ENCODE measurements at regions not wholly inside any gene's neighbourhood (a gene's known extent, or its start where the extent isn't known, plus 50 kb on each side); places are given as distances from the start of the nearest gene placed in this dataset.

- no peaks in the 10 kb centered on the region for H3K27me3 ChIP-seq (ENCODE audit: control insufficient read depth in 3 of 3, insufficient read depth in 3 of 3, low read length in 3 of 3)
- H3K27ac ChIP-seq (ENCODE audit: low read depth in 1 of 3, low read length in 2 of 3), result no peak overlapping the region
- no peak overlapping the region for H3K4me3 ChIP-seq (ENCODE audit: low read depth in 1 of 3, low read length in 3 of 3)
- FAIRE-seq, result no peak
- no peak for DNase-seq
- H3K9me3 ChIP-seq (ENCODE audit: control insufficient read depth in 2 of 2, insufficient read depth in 1 of 2, low read depth in 1 of 2, low read length in 1 of 2), result no peaks in the 10 kb centered on the region
- no peaks in the 10 kb centered on the region for H3K36me3 ChIP-seq (ENCODE audit: control insufficient read depth in 3 of 3, insufficient read depth in 2 of 3, low read depth in 1 of 3, low read length in 3 of 3)
- H3K4me1 ChIP-seq (ENCODE audit: control insufficient read depth in 3 of 3, insufficient read depth in 2 of 3, low read depth in 1 of 3, low read length in 2 of 3), result no peaks in the 10 kb centered on the region
- WGBS, 3 donors, result 87 to 91% (median 89%) methylated on average over 4 of the region's 4 CpGs
Measured at GRCh38 chr16:6099102-6099501, 1001.5 kb upstream of the EEF2KMT start.

GRCh38 chr16:6096931-6097670 is 999.5 kb upstream of the EEF2KMT start:
- Histone ChIP-seq H3K9me3 (ENCODE audit: control insufficient read depth in 2 of 2, insufficient read depth in 1 of 2, low read depth in 1 of 2, low read length in 1 of 2) (peaks cover 0 to 1% of the 10 kb centered on the region in 2 donors), H3K4me1 (ENCODE audit: control insufficient read depth in 3 of 3, insufficient read depth in 2 of 3, low read depth in 1 of 3, low read length in 2 of 3) (no peaks in the 10 kb centered on the region), H3K36me3 (ENCODE audit: control insufficient read depth in 3 of 3, insufficient read depth in 2 of 3, low read depth in 1 of 3, low read length in 3 of 3) (no peaks in the 10 kb centered on the region), H3K27me3 (ENCODE audit: control insufficient read depth in 3 of 3, insufficient read depth in 3 of 3, low read length in 3 of 3) (no peaks in the 10 kb centered on the region), H3K4me3 (ENCODE audit: low read depth in 1 of 3, low read length in 3 of 3) (no peak overlapping the region), H3K27ac (ENCODE audit: low read depth in 1 of 3, low read length in 2 of 3) (no peak overlapping the region)
- WGBS, 3 donors, result 75 to 78% (median 78%) methylated on average over 7 of the region's 7 CpGs
- FAIRE-seq (no peak), DNase-seq (no peak)

- no peaks in the 10 kb centered on the region for H3K4me1 ChIP-seq (ENCODE audit: control insufficient read depth in 3 of 3, insufficient read depth in 2 of 3, low read depth in 1 of 3, low read length in 2 of 3)
- no peak overlapping the region for H3K4me3 ChIP-seq (ENCODE audit: low read depth in 1 of 3, low read length in 3 of 3)
- DNase-seq (no peak), FAIRE-seq (no peak)
- WGBS, 3 donors, result 47 to 74% (median 58%) methylated on average over 5 of the region's 5 CpGs
- H3K27ac ChIP-seq (ENCODE audit: low read depth in 1 of 3, low read length in 2 of 3), result no peak overlapping the region
- no peaks in the 10 kb centered on the region for H3K27me3 ChIP-seq (ENCODE audit: control insufficient read depth in 3 of 3, insufficient read depth in 3 of 3, low read length in 3 of 3)
- H3K36me3 ChIP-seq (ENCODE audit: control insufficient read depth in 3 of 3, insufficient read depth in 2 of 3, low read depth in 1 of 3, low read length in 3 of 3), result no peaks in the 10 kb centered on the region
- H3K9me3 ChIP-seq (ENCODE audit: control insufficient read depth in 2 of 2, insufficient read depth in 1 of 2, low read depth in 1 of 2, low read length in 1 of 2), result peaks cover 0 to 4% of the 10 kb centered on the region in 2 donors
Measured at GRCh38 chr16:6095414-6095813, 997.8 kb upstream of the EEF2KMT start.

GRCh38 chr16:6091021-6091420 is 993.4 kb upstream of the EEF2KMT start:
- H3K4me1 ChIP-seq (ENCODE audit: control insufficient read depth in 3 of 3, insufficient read depth in 2 of 3, low read depth in 1 of 3, low read length in 2 of 3), result no peaks in the 10 kb centered on the region
- no peak overlapping the region for H3K27ac ChIP-seq (ENCODE audit: low read depth in 1 of 3, low read length in 2 of 3)
- no peaks in the 10 kb centered on the region for H3K36me3 ChIP-seq (ENCODE audit: control insufficient read depth in 3 of 3, insufficient read depth in 2 of 3, low read depth in 1 of 3, low read length in 3 of 3)
- H3K9me3 ChIP-seq (ENCODE audit: control insufficient read depth in 2 of 2, insufficient read depth in 1 of 2, low read depth in 1 of 2, low read length in 1 of 2), result peaks cover 0 to 4% of the 10 kb centered on the region in 2 donors
- FAIRE-seq, result no peak
- 80 to 90% (median 89%) methylated on average over 3 of the region's 3 CpGs for WGBS, 3 donors
- no peak overlapping the region for H3K4me3 ChIP-seq (ENCODE audit: low read depth in 1 of 3, low read length in 3 of 3)
- no peaks in the 10 kb centered on the region for H3K27me3 ChIP-seq (ENCODE audit: control insufficient read depth in 3 of 3, insufficient read depth in 3 of 3, low read length in 3 of 3)
- DNase-seq, result no peak

- Histone ChIP-seq H3K9me3 (ENCODE audit: control insufficient read depth in 2 of 2, insufficient read depth in 1 of 2, low read depth in 1 of 2, low read length in 1 of 2) (no peaks in the 10 kb centered on the region), H3K27me3 (ENCODE audit: control insufficient read depth in 3 of 3, insufficient read depth in 3 of 3, low read length in 3 of 3) (no peaks in the 10 kb centered on the region), H3K4me1 (ENCODE audit: control insufficient read depth in 3 of 3, insufficient read depth in 2 of 3, low read depth in 1 of 3, low read length in 2 of 3) (no peaks in the 10 kb centered on the region), H3K27ac (ENCODE audit: low read depth in 1 of 3, low read length in 2 of 3) (no peak overlapping the region), H3K4me3 (ENCODE audit: low read depth in 1 of 3, low read length in 3 of 3) (no peak overlapping the region), H3K36me3 (ENCODE audit: control insufficient read depth in 3 of 3, insufficient read depth in 2 of 3, low read depth in 1 of 3, low read length in 3 of 3) (no peaks in the 10 kb centered on the region)
- DNase-seq (peak; percentile 36 to 39), FAIRE-seq (no peak)
- WGBS, 3 donors, result 41 to 50% (median 47%) methylated on average over 5 of the region's 5 CpGs
Measured at GRCh38 chr16:6081320-6081976, 983.9 kb upstream of the EEF2KMT start.

- no peak for FAIRE-seq
- WGBS, 3 donors, result 71 to 81% (median 76%) methylated on average over 2 of the region's 2 CpGs
Measured at GRCh38 chr16:6076631-6077030, 979.0 kb upstream of the EEF2KMT start.

GRCh38 chr16:6068063-6068462 is 970.5 kb upstream of the EEF2KMT start:
- no peak overlapping the region for H3K27ac ChIP-seq (ENCODE audit: low read depth in 1 of 3, low read length in 2 of 3)
- H3K27me3 ChIP-seq (ENCODE audit: control insufficient read depth in 3 of 3, insufficient read depth in 3 of 3, low read length in 3 of 3), result no peaks in the 10 kb centered on the region
- no peaks in the 10 kb centered on the region for H3K4me1 ChIP-seq (ENCODE audit: control insufficient read depth in 3 of 3, insufficient read depth in 2 of 3, low read depth in 1 of 3, low read length in 2 of 3)
- H3K4me3 ChIP-seq (ENCODE audit: low read depth in 1 of 3, low read length in 3 of 3), result no peak overlapping the region
- no peak for DNase-seq
- no peaks in the 10 kb centered on the region for H3K36me3 ChIP-seq (ENCODE audit: control insufficient read depth in 3 of 3, insufficient read depth in 2 of 3, low read depth in 1 of 3, low read length in 3 of 3)
- FAIRE-seq, result no peak
- 61 to 72% (median 67%) methylated on average over 4 of the region's 4 CpGs for WGBS, 3 donors
- peaks cover 0 to 3% of the 10 kb centered on the region in 2 donors for H3K9me3 ChIP-seq (ENCODE audit: control insufficient read depth in 2 of 2, insufficient read depth in 1 of 2, low read depth in 1 of 2, low read length in 1 of 2)

More at GRCh38 chr16:6076631-6077030, 979.0 kb upstream of the EEF2KMT start:
- Histone ChIP-seq H3K27me3 (ENCODE audit: control insufficient read depth in 3 of 3, insufficient read depth in 3 of 3, low read length in 3 of 3) (no peaks in the 10 kb centered on the region), H3K4me3 (ENCODE audit: low read depth in 1 of 3, low read length in 3 of 3) (no peak overlapping the region), H3K9me3 (ENCODE audit: control insufficient read depth in 2 of 2, insufficient read depth in 1 of 2, low read depth in 1 of 2, low read length in 1 of 2) (peaks cover 0 to 3% of the 10 kb centered on the region in 2 donors), H3K36me3 (ENCODE audit: control insufficient read depth in 3 of 3, insufficient read depth in 2 of 3, low read depth in 1 of 3, low read length in 3 of 3) (no peaks in the 10 kb centered on the region), H3K4me1 (ENCODE audit: control insufficient read depth in 3 of 3, insufficient read depth in 2 of 3, low read depth in 1 of 3, low read length in 2 of 3) (no peaks in the 10 kb centered on the region), H3K27ac (ENCODE audit: low read depth in 1 of 3, low read length in 2 of 3) (no peak overlapping the region)
- no peak for DNase-seq

- DNase-seq (no peak), FAIRE-seq (no peak)
- Histone ChIP-seq H3K9me3 (ENCODE audit: control insufficient read depth in 2 of 2, insufficient read depth in 1 of 2, low read depth in 1 of 2, low read length in 1 of 2) (no peaks in the 10 kb centered on the region), H3K4me3 (ENCODE audit: low read depth in 1 of 3, low read length in 3 of 3) (no peak overlapping the region), H3K36me3 (ENCODE audit: control insufficient read depth in 3 of 3, insufficient read depth in 2 of 3, low read depth in 1 of 3, low read length in 3 of 3) (no peaks in the 10 kb centered on the region), H3K27ac (ENCODE audit: low read depth in 1 of 3, low read length in 2 of 3) (no peak overlapping the region), H3K27me3 (ENCODE audit: control insufficient read depth in 3 of 3, insufficient read depth in 3 of 3, low read length in 3 of 3) (no peaks in the 10 kb centered on the region), H3K4me1 (ENCODE audit: control insufficient read depth in 3 of 3, insufficient read depth in 2 of 3, low read depth in 1 of 3, low read length in 2 of 3) (no peaks in the 10 kb centered on the region)
- 61 to 77% (median 71%) methylated on average over 7 of the region's 7 CpGs for WGBS, 3 donors
Measured at GRCh38 chr16:6066652-6067051, 969.1 kb upstream of the EEF2KMT start.

Measured in small intestine (tissue), 7 donors.